ENCODE measurements at regions not wholly inside any gene's neighbourhood (a gene's known extent, or its start where the extent isn't known, plus 50 kb on each side); places are given as distances from the start of the nearest gene placed in this dataset.

DNA sequence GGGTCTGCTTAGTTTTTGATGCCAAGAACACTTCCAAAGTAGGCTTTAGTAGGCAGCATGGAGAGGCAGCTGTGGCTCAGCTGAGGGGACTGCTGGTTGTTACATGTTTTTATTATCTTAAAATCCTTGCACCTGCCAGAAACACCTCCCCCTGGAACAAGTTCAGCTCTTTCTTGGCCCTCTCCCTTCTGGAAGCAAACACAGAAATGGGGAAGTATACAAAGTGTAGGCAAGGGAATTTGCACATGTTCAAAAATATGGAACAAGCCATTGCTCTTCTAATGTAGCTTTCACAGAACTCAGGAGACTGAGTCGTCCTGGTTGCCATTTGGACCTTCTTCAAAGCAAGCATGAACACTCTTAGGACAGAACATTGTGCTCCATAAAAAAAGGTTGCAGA is 169.1 kb upstream of the SEMA6D start:
- no peaks in the 10 kb centered on the region for H3K36me3 ChIP-seq (ENCODE audit: control insufficient read depth in 2 of 4, insufficient read depth in 4 of 4, low read length in 3 of 4)
- H3K23me2 ChIP-seq (ENCODE audit: low read depth, low read length), result no peaks in the 10 kb centered on the region; the same call in 1 of the 2 replicates
- H3K27ac ChIP-seq (ENCODE audit: low read depth, low read length), result no peak overlapping the region
- POLR2A ChIA-PET (ENCODE audit: partially characterized antibody), result no interaction called here
- H3K9ac ChIP-seq (replicated peaks in 1 of 4; ENCODE audit: extremely low read depth in 1 of 4, low read depth in 3 of 4, low read length in 3 of 4), result no peak overlapping the region
- no peak overlapping the region for H2AFZ ChIP-seq (ENCODE audit: low read length)
- no peak overlapping the region for H4K91ac ChIP-seq (replicated peaks; ENCODE audit: insufficient read length, low read length)
- H2BK120ac ChIP-seq (replicated peaks; ENCODE audit: low read depth, low read length), result no peak overlapping the region
- no peaks in the 10 kb centered on the region for H3K79me2 ChIP-seq (ENCODE audit: control insufficient read depth in 1 of 2, insufficient read depth in 2 of 2, low read length in 2 of 2)
- no peak overlapping the region for H3K23ac ChIP-seq (ENCODE audit: insufficient read length)
- no peak for FAIRE-seq
- no peaks in the 10 kb centered on the region for H3K4me1 ChIP-seq (replicated peaks in 1 of 4; ENCODE audit: control insufficient read depth in 3 of 4, insufficient read depth in 4 of 4, low read length in 3 of 4)
- no peak overlapping the region for H3K14ac ChIP-seq (ENCODE audit: insufficient read length)
- no peak for DNase-seq (ENCODE audit: low read depth in 1 of 2, low spot score in 2 of 2)
- no peaks in the 10 kb centered on the region for H3K27me3 ChIP-seq (replicated peaks in 1 of 4; ENCODE audit: control insufficient read depth in 3 of 4, extremely low read depth in 1 of 4, insufficient read depth in 3 of 4, low read length in 3 of 4)
- H2BK15ac ChIP-seq (ENCODE audit: low read length), result no peak overlapping the region
- no peak overlapping the region for H4K5ac ChIP-seq (ENCODE audit: insufficient read length, low read depth, low read length)
- no peak overlapping the region for H2AK5ac ChIP-seq (ENCODE audit: low read depth, low read length)
- H3K4ac ChIP-seq (replicated peaks; ENCODE audit: insufficient read length, low read depth, low read length), result no peak overlapping the region
- H3K56ac ChIP-seq (replicated peaks; ENCODE audit: insufficient read length, low read depth, low read length), result no peak overlapping the region
- TF ChIP-seq, protein P1, sequence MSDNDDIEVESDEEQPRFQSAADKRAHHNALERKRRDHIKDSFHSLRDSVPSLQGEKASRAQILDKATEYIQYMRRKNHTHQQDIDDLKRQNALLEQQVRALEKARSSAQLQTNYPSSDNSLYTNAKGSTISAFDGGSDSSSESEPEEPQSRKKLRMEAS (IDR thresholded peaks at IDR 0.05), result no peak
- no peak for TF ChIP-seq MAFK (IDR thresholded peaks at IDR 0.05; ENCODE audit: low read depth, low read length)
- no peak for TF ChIP-seq CTCF (IDR thresholded peaks at IDR 0.05; ENCODE audit: control extremely low read depth in 1 of 3, insufficient read depth in 1 of 3, low read depth in 1 of 3, low read length in 3 of 3)
- TF ChIP-seq JUND (IDR thresholded peaks at IDR 0.05; ENCODE audit: low read length), result no peak
- TF ChIP-seq EZH2 (IDR thresholded peaks at IDR 0.05; ENCODE audit: low read depth, low read length, severe bottlenecking), result no peak
- TF ChIP-seq USF2 (IDR thresholded peaks at IDR 0.05; ENCODE audit: low read length), result no peak
- no peak for TF ChIP-seq SIN3A (conservative IDR thresholded peaks at IDR 0.05 in 1 of 2, IDR thresholded peaks at IDR 0.05 in 1 of 2; ENCODE audit: low read depth in 1 of 2, low read length in 2 of 2)
- TF ChIP-seq SP4 (IDR thresholded peaks at IDR 0.05; ENCODE audit: low read length), result no peak
- H3K9me3 ChIP-seq (ENCODE audit: insufficient read depth in 2 of 2, low read depth in 1 of 2, low read length in 1 of 2), result no peaks in the 10 kb centered on the region
- no peak overlapping the region for H3K4me3 ChIP-seq (ENCODE audit: extremely low read depth in 1 of 4, insufficient read depth in 2 of 4, low read depth in 3 of 4, low read length in 4 of 4)
- WGBS, 2 experiments (ENCODE audit: extremely low coverage in 1 of 2, insufficient coverage in 1 of 2, insufficient read length in 1 of 2, insufficient replicate concordance in 2 of 2, low coverage in 1 of 2, low lambda C conversion rate in 2 of 2, missing lambda C conversion rate in 1 of 2), result 95% methylated on average over 1 of the region's 1 CpG; no CpG with 5 or more reads in 1 of the 2 experiments
- CTCF ChIA-PET (ENCODE audit: partially characterized antibody), result interaction anchor here (1.2 to 2.0 kb wide), 4 partner anchors 120 to 537 kb away, joined by 4 to 5 read pairs (median 4); no protein-coding TSS in a partner anchor
- H3K79me1 ChIP-seq (ENCODE audit: low read depth, low read length), result no peaks in the 10 kb centered on the region
- H2BK20ac ChIP-seq (ENCODE audit: low read length), result no peak overlapping the region
- no peaks in the 10 kb centered on the region for H4K20me1 ChIP-seq (replicated peaks in 1 of 2; ENCODE audit: control insufficient read depth in 1 of 2, insufficient read depth in 2 of 2, low read length in 2 of 2)
- no peak overlapping the region for H3K4me2 ChIP-seq (ENCODE audit: insufficient read depth in 1 of 2, low read depth in 2 of 2, low read length in 2 of 2)
- no peak overlapping the region for H4K8ac ChIP-seq (ENCODE audit: extremely low read depth, insufficient read depth, low read length)
- no peak overlapping the region for H3K18ac ChIP-seq (ENCODE audit: extremely low read depth, low read length)
- H2BK5ac ChIP-seq (ENCODE audit: low read depth, low read length), result no peak overlapping the region
- no peak overlapping the region for H2BK12ac ChIP-seq (ENCODE audit: low read depth, low read length)

Measured in H1 (cell line).